ENCODE measurements at regions not wholly inside any gene's neighbourhood (a gene's known extent, or its start where the extent isn't known, plus 50 kb on each side); places are given as distances from the start of the nearest gene placed in this dataset.
"Not testable (repeated sequence)": the region's sequence is repeated elsewhere in the genome, so short reads cannot be mapped to it uniquely, and the experiment has no call there.

GRCh38 chr3:143901105-143901504 is 52.8 kb upstream of the SLC9A9 start:
- peak; percentile 41 for DNase-seq (ENCODE audit: low read depth)

GRCh38 chr3:143902210-143902609 is 53.9 kb upstream of the SLC9A9 start:
- no peak for DNase-seq (ENCODE audit: low read depth)

- DNase-seq (ENCODE audit: low read depth): no peak
Observed at GRCh38 chr3:143910756-143911155, 60.9 kb upstream of the DIPK2A start.

- no peak for DNase-seq (ENCODE audit: low read depth)
Observed at GRCh38 chr3:143914257-143914656, 57.4 kb upstream of the DIPK2A start.

- no peak for DNase-seq (ENCODE audit: low read depth)
Observed at GRCh38 chr3:143918848-143919247, 52.8 kb upstream of the DIPK2A start.

GRCh38 chr3:143921176-143921575 is 50.4 kb upstream of the DIPK2A start:
- DNase-seq (ENCODE audit: low read depth): not testable (repeated sequence)
